HG03066 (cell line): ENCODE measurements at regions not wholly inside any gene's neighbourhood (a gene's known extent, or its start where the extent isn't known, plus 50 kb on each side); places are given as distances from the start of the nearest gene placed in this dataset.
"Not testable (repeated sequence)": the region's sequence is repeated elsewhere in the genome, so short reads cannot be mapped to it uniquely, and the experiment has no call there.

Source experiments
- ATAC-seq: cut with Tn5 transposase; IDR thresholded peaks from one replicate; pipeline ENCODE4 v1.9.1; 2021; ENCODE audit warnings: low read depth; ENCODE audit not compliant: unreplicated experiment

DNA sequence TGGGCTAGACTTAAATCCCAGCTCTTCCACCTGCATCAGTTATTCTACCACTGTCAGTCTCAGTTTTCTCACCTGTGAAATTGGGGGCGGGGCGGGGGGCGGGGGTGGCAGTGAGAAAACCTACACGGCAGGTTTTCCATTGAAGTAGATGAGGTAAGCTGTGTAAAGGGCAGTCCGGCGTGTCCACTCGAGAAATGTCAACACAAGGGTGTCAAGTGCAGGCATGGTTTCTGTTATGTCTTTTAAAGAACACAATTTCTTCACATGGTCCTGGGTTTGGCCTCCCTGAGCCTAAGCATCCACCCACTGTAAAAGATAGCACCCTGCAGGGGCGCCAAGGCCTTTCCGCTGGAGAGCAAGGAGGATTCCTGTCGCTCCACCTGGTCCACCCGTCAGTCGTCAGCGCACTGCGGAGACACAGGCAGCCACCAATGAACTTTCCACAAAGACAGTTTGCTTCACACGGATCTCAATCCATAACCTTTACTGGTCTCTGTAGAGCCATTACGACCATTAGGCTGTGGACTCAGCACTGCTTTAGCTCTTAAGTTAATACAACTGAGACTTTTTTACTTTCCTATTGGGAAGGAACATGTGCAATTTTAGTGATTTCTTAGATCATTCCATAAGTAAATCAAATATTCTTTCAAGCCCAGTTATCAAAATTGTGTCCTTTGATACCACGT, 99.5 kb upstream of the FOXB1 start:
- no peak for ATAC-seq

GRCh38 chr15:59896663-59897074, 107.4 kb upstream of the FOXB1 start:
- ATAC-seq, result no peak

GRCh38 chr15:59894835-59895234, 109.3 kb upstream of the FOXB1 start:
- ATAC-seq, result no peak

DNA sequence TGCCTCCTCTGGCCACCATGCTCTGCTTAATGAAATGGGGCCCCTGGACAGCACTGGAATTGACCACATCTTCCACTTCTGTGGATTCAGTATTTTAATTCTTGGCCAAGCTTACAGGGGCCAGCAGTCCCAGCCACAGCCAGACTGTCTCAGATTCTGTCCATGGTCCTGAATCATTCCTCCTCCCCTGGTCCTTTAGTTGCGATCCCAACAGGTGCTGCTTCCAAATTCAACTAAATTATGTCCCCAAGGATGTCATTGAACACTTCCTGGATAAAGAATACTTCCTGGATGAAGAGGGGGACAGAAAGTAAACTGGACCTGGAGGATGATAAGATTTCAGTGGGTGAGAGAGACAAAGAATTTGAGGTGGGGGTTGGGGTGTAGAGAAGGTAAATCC, 111.1 kb upstream of the FOXB1 start:
- ATAC-seq, result no peak

DNA sequence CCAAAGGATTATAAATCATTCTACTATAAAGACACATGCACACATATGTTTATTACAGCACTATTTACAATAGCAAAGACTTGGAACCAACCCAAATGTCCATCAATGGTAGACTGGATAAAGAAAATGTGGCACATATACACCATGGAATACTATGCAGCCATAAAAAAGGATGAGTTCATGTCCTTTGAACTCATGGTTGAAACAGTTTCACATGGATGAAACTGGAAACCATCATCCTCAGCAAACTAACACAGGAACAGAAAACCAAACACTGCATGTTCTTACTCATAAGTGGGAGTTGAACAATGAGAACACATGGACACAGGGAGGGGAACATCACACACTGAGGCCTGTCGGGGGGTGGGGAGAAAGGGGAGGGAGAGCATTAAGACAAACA, 116.2 kb upstream of the FOXB1 start:
- not testable (repeated sequence) for ATAC-seq

GRCh38 chr15:59887211-59887610, 116.9 kb upstream of the FOXB1 start:
- ATAC-seq, result no peak

DNA sequence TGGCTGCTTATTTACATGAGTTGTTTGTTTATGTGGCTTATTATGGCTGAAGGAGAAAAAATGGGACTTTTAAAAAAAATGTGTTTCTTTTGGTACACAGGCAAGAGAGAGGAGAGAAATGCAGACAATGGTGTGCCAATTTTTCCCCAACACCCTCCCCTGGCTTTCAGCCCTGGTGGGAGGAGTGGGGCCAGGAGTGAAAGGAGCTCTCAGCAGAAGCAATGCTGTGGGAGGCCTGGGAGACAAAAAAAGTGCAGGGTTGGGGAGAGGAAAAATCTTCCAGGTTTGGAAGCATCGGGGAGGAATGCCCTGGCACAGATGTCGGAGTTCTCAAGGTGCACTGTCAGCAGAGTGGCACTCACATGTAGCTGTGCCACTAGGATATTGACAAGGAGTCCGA, 117.7 kb upstream of the FOXB1 start:
- no peak for ATAC-seq

GRCh38 chr15:59885832-59886231, 118.3 kb upstream of the FOXB1 start:
- ATAC-seq, result no peak

DNA sequence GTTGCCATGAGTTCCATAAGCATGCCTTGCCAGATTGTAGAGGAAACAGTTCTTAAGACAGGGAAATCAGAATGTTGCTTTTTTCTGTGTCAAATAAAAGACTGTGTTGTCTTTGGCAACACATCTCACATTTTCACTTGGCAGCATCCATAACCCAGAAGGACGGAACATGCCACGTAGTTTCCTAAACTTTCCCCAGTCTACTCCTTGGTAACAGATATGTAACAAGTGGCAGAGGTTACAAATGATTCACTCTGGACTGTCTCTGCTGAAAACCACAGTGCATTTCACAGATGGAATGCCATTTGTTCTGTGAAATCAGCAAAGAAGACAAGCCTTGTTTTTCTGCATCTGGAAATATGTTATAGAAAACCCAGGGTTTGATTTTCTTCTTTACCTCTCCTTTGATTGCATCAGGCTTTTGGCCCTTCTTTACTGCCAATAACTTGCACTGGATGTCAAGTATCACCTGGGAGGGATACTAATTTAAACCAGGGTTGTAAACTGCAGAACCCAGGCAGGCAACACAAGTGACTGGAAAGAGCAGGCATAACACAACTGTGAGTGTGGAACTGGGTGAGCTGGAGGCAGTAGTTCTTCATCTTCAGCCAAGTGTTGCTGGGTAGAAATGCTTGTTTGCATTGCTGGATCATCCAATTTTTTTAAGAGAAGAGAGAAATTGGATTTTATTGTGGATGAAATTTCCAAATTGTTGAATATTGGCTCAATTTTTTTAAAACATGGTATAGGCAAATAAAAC, 124.4 kb upstream of the FOXB1 start:
- no peak for ATAC-seq

- ATAC-seq, result no peak
Observed at GRCh38 chr15:59876140-59876539, 128.0 kb upstream of the FOXB1 start.

DNA sequence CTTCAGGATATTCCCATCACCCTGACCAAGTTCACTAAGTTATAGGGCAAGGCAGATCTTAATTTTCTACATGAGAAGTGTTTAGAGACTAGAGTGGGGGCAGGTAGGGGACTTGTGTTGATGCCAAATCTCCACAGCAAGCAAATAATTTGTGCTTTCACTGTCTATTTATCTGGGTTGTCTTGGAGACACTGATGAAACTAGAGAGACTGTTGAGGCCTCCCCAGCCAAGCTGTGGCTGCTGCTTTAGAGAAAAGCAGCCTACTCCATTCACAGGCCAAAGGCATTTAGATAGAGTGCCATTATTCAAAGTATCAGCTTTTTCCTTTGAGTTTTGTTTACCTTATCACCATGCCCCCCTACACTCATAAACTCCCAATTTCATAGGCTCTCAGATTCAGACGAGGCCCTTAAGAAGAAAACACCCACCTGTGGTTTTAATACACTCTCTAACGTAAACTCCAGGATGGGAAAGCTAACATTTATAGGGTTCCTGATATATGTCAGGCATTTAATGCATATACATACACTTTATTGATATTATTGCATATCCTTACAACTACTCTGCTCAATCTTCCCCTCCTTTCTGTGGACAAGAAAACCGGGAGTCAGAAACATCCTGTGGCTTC, 130.4 kb upstream of the FOXB1 start:
- ATAC-seq, result no peak

GRCh38 chr15:59867086-59867855, 136.8 kb upstream of the FOXB1 start:
- no peak for ATAC-seq

GRCh38 chr15:59866642-59867041, 137.5 kb upstream of the FOXB1 start:
- no peak for ATAC-seq

DNA sequence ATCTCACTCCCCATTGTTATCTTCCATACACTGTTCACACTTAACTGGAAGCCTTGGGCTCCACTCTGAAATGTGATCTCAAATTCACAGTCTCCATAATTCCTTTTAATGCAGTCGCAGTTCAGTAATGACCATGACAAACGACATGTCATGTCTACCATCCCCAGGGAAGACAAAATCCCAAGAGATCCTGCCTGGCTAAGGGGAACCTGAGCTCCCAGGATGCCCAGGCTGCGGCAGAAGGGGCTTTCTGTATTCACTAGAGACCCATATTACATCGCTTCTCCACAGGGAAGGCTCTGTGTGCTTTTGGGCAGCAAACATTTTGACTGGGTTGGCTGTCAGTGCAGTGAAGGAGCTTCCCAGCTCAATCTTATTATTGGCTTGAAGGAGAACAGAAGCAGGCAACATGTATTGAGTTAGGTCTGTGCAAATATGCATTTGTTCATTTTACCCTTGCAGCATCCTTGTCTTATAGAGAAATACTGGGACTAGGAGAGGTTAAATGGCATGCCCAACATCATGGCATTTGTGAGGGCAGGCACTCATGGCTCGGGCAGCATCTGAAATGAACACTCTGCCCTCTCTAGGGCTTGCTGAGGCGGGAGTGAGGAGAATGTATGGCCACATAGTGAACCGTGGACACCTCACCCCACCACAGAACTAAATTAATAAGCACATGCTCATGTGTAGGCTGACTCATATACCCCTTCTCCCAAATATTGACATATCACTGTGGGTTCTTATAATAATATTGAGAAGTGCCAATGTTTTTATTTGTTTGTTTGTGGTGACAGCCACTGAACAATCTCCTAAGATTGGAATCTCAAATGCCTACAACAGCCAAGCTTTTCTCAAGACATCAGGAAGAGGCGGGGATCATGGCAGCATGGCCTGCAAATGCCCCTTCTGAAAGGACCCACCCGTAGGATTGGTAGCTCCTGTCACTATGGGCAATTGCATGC, 141.6 kb upstream of the FOXB1 start:
- no peak for ATAC-seq

DNA sequence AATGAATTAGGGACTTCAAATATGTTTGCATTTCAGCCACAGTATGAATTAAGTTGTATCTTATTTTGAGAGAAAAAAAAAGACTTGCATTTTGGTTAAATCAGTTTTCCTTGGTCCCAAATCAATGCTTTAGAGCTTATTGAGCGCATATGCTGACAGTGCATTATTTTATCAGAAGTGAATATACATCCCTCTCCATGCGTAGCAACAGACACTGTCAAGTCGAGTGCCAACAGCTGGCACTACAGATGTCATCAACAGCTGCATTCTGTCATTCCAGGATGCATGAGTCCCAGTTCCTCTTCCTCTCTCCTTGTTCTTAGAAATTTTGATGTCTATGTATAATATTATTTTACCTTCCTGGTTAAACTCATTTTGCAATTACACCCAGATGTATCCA, 156.1 kb upstream of the FOXB1 start:
- no peak for ATAC-seq

DNA sequence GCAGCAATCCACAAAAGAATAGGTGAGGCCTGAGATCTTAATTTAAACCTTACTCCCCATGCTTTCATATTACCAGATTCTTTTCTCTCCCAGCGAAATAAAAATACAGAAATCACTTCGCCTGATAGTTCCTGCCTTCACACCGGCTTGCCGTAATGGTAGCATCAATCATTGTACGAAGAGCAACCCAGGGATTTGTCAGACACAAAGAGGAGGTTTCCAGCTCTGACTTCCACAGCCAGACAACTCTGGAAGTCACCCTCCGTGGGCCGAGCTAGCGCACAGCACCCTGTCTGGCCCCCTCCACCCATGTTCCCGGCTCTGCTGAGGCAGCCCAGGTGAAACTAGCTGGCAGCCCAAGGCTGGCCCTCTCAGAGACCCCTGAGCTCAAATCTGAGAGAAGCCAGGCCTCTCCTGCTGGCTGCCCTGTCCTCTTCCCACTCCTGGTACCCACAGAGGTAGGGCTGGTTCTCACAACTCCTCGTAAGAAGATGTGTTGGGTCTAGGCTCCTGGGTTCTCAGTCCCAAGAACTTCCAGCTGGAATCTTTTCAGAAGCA, 156.9 kb upstream of the BNIP2 start:
- ATAC-seq, result no peak

GRCh38 chr15:59843609-59844008, 154.5 kb upstream of the BNIP2 start:
- ATAC-seq, result no peak

- no peak for ATAC-seq
Observed at GRCh38 chr15:59841036-59841435, 151.9 kb upstream of the BNIP2 start.

- no peak for ATAC-seq
Observed at GRCh38 chr15:59839906-59840305, 150.8 kb upstream of the BNIP2 start.

- ATAC-seq, result no peak
Observed at GRCh38 chr15:59838900-59839299, 149.8 kb upstream of the BNIP2 start.
